ENCODE measurements at regions not wholly inside any gene's neighbourhood (a gene's known extent, or its start where the extent isn't known, plus 50 kb on each side); places are given as distances from the start of the nearest gene placed in this dataset.

DNA sequence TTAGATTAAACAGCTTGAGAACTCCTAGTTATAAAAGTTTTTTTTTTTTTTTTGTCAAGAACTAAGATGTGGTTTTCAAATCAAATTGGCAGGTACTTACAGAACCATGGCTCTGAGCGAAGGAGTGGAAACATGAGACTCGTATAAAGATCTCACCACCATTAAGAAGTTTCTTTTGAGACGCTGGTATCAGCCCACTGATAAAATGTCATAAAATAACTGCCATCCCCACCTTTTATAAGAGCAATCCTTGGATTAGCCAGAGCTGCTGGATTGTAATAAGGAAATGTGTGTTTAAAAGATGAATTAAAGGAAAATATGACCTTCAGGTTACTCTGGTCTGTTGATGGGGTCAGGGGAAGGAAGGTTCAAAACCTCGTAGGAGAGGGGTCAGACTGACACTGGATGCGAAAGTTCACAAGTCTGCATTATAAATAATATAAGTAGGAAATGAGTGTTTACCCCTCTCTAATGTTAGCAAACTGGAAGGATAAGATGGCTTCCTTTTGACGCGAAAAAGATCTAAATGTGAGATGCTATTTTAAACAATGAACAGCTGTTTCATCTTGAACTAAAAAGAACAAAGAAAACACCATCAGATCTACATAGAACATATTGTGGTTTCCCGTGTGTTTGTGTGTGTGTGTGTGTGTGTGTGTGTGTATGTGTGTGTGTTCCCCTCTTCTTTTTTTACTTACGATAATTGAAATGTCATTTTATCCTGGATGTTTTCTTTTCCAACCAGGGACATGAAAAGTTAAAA is 386.8 kb upstream of the JAG1 start:
- TF ChIP-seq, protein P1, sequence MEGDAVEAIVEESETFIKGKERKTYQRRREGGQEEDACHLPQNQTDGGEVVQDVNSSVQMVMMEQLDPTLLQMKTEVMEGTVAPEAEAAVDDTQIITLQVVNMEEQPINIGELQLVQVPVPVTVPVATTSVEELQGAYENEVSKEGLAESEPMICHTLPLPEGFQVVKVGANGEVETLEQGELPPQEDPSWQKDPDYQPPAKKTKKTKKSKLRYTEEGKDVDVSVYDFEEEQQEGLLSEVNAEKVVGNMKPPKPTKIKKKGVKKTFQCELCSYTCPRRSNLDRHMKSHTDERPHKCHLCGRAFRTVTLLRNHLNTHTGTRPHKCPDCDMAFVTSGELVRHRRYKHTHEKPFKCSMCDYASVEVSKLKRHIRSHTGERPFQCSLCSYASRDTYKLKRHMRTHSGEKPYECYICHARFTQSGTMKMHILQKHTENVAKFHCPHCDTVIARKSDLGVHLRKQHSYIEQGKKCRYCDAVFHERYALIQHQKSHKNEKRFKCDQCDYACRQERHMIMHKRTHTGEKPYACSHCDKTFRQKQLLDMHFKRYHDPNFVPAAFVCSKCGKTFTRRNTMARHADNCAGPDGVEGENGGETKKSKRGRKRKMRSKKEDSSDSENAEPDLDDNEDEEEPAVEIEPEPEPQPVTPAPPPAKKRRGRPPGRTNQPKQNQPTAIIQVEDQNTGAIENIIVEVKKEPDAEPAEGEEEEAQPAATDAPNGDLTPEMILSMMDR (IDR thresholded peaks at IDR 0.05; ENCODE audit: low read depth, low read length) = no peak
- TF ChIP-seq EZH2phosphoT487 (IDR thresholded peaks at IDR 0.05; ENCODE audit: low read depth) = no peak

Data from OCI-LY3 (cell line).